Mucosa of gallbladder (tissue), 1 donor: ENCODE measurements at regions not wholly inside any gene's neighbourhood (a gene's known extent, or its start where the extent isn't known, plus 50 kb on each side); places are given as distances from the start of the nearest gene placed in this dataset.
"Not testable (repeated sequence)": the region's sequence is repeated elsewhere in the genome, so short reads cannot be mapped to it uniquely, and the experiment has no call there.

Source experiments
- DNase-seq: peaks from one replicate; pipeline ENCODE4 v3.0.0-alpha.2; 2020; ENCODE audit warnings: low spot score
- donor health status: DM: no; HTN: no; CAD: no.

DNA sequence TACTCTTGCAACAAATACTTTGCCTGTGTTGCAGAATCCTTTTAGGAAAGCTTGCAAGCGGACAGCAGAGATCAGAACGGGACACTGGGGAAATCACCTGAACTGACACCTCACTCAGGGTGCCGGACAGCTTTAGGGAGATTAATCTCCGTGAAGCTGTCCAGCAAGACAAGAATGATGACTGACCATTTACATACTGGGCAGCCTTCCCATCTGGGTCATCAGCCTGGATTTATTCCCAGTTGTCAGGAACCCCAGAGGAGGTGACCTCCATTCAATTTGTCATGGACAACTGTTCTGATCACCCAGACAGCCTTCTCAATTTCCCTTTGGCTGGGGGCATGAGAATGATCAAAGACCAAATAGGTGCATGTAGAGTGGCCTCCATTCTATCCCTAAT is 93.0 kb upstream of the EGFL6 start:
- DNase-seq, result no peak

DNA sequence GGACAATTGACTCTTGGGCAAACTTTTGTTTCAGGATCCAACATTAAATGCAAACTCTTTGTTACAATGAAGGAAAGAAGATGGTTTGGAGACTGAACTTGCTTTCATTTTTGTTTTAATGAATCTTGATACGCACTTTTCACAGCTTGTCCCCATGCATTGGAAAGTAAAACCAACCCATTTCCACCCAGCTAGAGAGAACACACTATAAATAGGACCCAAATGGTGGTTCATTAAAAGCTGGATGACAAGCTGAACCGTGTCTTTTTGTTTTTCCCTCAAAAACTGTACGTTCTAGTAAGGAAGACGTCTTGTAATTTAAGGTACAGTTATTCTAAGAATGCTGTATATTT is 95.3 kb upstream of the EGFL6 start:
- no peak for DNase-seq

DNA sequence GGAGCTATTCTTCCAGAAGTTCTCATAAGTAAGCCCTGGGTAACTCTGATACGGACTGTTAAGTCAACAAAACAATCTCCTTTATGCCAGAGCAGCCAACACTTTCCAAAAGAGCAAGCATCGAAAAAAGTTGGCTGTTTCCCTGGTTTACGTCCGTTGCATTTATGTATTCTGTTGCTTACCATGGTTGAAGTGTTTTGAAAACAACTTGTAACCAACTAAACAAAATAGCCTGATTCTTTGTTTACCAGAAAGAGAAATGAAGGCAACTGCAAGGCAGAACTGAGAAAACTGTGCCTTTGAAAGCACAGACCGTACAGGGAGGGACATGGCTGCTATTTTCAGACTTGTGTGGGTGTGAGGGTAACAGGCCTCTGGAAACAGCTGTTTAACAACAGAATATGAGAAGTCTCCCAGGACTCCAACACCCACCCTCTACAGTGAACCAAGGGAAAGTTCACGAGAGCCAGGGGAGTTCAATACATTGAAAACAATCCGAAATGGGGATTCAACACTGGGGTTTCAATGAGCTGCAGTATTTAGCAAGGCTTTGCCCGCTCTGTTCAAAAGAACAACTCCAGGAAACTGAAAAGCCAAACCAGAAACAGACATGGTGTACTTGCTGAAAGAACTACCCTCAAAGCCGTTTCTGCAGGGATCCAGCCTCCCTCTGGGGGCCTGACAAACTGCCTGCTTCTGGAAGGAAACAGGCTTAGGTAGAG is 95.8 kb upstream of the EGFL6 start:
- no peak for DNase-seq

DNA sequence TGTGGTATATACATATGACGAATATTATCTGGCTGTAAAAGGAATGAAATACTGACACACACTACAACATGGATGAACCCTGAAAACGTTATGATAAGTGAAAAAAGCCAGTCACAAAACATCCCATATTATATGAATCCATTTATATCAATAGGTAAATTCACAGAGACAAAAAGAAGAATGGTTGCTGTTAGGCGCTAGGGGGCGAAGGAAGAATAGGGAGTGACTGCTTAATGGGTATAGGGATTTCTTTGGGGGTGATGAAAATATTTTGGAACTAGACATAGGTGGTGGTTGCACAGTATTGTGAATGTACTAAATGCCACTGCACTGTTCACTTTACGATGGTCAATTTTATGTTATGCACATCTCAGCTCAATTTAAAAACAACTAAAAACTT is 96.4 kb upstream of the EGFL6 start:
- no peak for DNase-seq

DNA sequence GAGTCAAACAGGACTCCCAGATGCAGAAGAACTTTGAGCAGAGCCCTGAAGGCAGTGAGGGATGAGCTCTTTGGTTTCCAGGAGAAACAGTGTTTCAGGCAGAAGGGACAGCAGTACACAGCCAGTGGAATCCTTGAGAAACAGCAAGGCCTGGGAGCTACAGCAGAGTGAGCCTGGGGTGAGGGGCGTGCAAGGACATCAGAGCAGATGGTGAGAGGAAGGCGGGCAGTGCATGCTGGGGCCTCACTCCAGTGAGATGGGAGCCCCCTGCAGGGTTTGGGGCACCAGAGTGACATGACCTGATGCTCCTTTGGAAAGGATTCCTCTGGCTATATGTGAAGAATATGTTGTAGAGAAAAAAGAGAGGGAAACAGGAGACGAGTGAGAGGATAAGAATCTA is 98.1 kb upstream of the EGFL6 start:
- DNase-seq, result no peak

DNA sequence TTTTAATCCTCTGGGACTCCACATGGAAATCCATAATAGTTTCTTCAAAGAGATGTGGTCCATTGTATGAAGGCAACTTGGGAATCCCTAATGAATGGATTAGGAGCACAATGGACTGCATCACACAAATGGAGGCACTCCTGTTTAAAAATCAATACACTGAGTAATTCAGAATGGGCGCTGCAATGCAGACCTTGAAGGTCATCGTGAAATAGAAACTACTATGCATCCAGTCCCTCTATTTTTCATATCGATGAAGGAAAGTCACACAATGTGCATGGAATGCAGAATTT is 98.8 kb upstream of the EGFL6 start:
- DNase-seq, result no peak

DNA sequence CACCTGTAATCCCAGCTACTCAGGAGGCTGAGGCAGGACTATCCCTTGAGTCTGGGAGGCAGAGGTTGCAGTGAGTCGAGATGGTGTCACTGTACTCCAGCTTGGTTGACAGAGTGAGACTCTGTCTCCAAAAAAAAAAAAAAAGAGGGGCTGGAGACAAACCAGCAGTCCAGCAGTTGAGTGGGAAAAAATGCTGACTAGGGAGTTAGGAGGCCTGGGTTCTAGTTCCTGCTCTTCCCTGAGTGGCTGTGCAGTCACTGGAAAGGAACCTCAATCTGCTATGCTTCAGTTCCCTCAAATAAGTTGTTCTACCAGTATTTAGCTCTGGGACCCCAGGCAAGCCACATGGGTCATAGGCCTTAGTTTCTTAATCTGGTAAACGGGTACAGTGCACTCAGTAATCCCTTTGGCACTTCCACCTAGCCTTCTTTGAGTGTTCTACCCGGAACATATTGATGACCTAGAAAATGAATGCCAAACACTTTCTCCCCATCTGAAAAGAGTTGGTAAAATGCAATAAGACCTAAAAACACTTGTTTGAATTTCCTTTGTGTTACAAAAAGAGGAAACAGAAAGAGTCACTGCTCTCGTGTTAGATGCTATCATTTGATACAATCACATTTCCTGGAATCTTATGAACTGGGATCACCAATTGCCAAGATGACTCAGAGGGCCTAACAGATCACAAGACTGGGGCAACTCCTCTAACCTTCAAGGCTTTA is 99.3 kb upstream of the EGFL6 start:
- DNase-seq, result no peak

DNA sequence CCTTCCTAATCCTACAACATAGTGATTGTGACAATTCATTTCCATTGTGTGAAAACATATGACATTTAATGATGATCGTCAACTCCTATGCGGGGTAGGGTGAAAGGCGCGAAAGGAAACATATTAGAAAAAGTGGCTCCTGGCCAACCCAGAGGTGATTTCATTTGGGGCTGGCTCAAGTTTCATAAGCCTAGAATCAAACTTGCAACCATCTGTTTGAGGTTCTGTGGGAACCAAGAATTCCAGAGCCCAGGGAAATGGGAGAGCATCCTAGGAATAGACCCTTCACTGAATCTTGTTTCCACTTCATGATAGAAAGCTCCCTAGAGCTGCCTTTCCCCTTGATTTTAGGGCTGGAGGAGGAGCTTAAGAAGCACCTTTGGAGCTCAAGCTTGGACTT is 101.3 kb upstream of the EGFL6 start:
- DNase-seq, result no peak

DNA sequence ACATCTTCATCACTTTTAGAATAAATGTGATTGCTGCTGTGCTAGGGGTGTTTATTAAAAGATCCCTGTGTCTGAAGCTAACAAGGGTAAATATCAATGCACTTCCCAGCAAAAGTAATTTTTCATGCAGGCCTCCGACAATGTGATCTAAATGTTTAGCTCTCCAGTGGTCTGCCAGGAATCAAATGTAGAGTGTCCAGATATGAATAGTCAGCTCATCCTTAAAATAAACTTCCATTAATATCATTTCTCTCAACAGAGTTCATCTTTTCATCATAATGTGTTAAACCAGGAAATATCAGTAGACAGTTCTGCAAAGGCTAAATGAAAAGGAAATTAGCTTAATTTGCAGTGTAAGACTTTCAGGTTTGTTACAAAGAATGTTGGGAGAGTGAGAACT is 102.2 kb upstream of the EGFL6 start:
- DNase-seq, result no peak

DNA sequence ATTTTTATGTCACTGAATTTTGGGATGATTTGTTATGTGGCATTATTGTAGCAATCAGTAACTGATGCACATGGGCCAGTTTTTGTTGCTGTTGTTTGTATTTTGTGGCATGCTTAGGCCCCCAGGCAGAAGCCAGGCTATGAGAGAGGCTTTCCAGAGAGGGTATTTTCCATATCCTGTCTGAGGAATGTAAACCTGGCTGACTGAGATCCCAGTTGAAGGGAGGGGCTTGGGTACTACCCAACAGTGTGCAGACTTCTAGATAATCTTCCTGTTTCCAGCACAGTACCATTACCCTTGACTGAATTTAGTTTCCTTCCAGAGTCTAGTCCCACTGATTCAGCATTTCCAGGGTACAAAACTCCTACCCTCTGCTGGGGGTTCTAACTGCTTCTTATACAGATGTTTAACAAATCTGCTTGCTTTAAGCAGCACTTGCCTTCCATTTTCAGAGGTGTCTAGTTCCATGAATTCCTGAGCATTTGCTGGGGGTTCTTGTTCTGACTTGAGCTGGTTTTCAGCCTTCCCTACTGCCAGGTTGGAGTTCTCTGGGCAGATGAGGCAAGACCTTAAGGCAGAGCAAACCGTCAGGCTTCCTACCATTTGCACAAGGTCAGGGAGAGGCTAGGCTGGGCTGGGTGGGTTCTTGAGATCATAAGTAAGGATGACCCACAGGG is 104.7 kb upstream of the EGFL6 start:
- no peak for DNase-seq

DNA sequence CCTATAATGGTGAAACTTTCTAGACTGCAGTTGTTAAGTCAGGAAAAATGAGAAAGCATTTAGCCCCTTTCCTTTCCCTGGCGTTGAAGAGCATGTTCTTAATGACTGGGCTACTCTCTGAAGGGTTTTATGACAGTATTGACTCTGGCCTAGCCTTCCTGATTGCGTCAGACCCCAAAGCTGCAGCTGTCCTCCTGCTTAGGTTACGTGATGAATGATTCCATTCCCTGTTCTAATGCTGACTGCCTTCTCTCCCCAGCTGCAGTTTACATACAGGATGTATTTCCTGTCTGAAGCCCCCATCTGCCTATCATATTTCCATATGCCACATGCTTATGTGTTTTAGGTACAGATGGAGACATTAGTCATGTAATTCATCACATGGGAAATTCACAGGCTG is 105.8 kb upstream of the EGFL6 start:
- DNase-seq, result no peak

DNA sequence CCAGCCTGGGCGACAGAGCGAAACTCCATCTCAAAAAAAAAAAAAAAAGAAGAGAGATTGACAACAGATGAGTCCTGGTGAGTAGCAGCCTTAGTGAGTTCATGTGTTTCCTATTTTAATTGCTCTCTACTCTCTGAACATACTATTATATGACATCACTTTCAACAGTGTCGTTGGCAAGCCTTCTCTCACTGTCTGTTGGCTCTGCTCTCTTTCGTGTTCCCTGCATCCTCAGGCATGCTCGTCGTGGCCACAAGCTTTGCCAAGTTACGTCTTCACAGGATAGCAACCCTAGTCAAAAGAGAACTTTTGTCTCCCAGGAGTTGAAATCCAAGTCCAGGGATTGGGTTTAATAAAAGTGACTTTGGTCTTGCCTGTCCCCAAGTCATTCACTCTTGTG is 117.1 kb upstream of the EGFL6 start:
- no peak for DNase-seq

DNA sequence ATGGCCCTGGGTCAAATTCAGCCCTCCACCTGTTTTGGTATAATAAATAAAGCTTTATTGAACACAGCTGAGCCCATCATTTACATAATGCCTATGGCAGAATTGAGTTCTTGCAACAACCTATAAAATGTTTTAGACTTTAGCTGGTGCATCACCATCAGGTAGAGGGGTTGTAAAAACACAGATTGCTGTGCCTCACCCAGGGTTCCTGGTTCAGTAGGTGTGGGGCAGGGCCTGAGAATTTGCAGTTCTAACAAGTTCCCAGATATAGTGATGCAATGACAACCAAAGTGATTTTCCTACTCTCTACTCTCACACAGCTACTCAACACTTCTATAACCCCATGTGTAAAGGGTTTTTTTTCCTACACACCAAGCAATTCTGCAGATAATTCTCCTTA is 120.0 kb upstream of the EGFL6 start:
- no peak for DNase-seq

DNA sequence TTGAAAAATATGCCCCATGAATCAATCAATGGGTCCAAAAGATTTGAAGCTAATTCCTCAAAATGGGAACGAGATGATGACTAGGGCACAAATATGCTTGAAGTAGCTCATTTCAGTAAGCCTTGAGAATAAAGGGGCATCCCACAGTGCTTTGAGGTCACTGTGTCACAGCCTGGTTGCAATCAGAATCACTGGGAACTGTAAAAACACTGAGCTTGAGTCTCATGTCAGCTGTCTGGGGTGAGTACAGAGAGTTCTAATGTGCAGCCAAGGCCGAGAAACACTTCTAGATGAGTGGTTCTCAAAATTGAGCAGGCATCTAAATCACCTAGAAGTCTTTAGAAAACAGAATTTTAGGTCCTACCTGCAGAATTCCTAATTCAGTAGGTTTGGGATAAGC is 120.5 kb upstream of the EGFL6 start:
- DNase-seq, result no peak

DNA sequence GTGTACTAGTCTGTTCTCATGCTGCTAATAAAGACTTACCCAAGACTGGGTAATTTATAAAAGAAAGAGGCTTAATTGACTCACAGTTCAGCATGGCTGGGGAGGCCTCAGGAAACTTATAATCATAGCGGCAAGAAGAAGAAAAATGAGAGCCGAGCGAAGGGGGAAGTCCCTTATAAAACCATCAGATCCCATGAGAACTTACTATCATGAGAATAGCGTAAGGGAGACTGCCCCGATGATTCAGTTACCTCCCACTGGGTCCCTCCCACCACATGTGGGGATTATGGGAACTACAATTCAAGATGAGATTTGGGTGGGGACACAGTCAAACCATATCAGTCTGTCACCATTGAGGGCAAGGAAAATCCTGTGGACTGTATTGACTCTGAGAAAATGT is 121.8 kb upstream of the ATXN3L start:
- DNase-seq, result not testable (repeated sequence)

DNA sequence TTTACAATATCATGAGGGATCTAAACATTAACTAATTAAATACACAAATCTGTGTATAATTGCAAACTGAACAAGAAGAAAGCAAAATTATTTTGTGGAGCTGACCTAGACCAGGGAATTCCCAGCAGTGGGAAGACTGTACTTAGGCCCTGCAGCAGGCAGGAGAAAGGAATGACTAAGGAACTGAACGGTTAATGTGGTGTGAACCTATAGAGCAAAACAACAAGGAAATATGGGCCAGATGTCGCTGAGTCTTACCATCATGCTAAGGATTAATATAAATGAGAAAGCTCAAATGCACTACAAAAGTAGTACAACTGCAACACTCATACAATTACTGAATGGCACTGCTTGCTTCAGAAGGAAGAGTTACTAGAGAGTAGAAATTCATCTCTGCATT is 120.3 kb upstream of the ATXN3L start:
- DNase-seq, result no peak

DNA sequence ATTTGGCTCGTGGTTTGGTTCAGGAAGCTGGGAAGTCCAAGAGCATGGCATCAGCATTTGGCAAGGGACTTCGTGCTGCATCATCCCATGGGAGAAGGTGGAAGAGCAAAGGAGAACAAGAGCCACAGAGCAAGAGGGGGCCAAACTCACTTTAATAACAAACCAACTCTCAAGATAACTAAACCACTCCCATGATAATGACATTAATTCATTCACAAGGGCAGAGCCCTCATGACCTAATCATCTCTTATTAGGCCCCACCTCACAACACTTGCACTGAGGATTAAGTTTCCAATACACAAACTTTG is 113.4 kb upstream of the ATXN3L start:
- DNase-seq, result no peak

DNA sequence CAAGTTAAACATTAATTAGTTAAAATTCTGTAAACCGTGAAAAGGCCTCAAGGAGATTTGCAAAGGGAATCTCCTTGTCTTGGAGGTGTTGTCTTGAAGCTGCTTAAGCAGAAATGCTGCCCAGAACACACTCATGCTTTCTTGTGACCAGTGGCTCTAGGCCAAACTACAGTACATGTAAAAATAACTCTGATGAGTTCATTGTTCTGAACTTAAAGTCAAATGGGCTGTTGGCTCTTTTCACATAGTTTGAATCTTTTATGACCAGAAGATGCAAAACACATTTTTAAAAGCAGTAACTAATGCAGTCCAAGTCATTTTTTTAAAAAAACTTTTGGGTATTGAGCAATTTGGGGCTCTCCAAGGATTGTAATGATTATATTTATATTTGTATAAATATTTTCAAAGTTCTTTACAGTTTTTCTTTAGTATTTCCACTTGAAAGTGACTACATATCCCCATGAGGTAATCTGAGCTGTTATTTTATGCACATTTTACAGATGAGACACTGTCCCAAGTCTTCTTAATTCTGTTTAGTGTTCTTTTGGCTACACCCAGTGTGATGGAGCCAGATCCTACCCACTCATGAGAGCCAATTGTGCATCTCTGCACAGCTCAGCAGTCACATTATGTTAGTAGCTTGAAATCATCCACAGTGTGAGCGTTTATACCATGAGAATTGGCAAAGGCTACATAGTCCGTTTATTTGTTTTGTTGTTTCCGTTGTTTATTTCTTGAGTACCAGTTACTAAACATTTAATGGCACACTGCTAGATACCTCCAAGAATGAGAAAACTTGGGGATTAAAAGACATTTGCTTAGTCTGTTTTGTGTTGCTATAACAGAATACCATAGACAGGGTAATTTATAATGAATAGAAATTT is 112.8 kb upstream of the ATXN3L start:
- DNase-seq, result peak; percentile 61

DNA sequence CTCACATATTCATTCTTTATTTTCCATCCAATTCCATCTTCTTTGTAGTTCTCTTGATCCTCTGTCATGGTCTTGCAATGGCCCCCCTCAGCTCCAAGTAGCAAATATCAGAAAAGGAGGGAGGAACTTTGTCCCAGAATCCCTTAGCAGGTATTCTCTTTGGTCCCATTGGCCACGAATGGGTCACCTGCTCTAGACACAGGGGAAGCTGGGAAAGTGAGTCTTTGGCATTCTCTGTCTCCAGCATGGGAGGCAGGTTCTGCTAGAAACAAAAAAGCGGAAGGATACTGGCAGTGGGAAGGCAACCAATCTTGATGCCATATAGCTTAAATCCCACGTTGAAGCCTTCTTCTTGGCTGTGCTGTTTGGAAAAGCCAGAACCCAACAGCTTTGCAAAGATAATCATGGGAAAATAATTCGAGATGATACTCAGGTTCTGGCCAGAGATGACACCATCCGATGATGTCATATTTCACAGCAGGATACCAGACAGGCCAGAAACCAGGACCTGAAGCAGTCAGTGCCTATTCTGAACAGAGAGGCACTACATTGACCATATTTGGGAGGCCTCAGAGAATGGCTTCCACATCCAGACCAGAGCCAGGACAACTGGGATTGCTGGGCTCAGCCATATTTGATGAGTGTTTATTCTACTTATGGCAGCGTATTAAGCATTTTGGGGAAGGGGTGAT is 110.4 kb upstream of the ATXN3L start:
- no peak for DNase-seq

DNA sequence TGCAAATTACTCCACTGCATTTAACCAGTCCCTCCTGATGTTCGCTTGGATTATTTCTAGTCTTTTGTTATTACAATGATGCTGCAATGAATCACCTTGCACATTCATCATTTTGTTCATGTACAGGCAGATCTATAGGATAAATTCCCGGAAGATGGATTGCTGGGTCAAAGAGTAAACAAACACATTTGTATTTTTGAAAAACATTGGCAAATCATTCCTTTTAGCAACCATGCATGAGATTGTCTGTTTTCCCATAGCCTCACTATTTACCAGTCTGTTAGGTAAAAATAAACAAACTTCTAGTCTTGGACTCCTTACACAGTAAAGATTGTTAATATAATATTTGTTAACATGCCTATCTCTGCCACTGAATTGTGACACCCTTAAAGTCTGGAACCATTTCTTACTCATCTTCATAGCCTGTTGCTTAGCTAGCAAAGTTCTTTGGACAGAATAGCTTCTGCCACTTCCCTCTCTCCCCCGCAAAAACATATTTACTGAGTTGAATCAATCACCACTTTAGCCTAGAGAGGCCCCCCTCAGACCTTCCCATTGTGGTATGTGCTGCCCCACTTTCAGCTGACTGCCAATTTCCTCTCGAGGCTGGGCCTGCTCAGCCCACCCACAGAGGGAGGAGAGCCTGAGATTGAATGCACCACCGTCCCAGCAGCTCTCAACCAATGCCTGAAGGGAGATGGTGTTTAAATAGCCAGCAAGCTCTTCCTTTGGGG is 108.4 kb upstream of the ATXN3L start:
- DNase-seq, result no peak

DNA sequence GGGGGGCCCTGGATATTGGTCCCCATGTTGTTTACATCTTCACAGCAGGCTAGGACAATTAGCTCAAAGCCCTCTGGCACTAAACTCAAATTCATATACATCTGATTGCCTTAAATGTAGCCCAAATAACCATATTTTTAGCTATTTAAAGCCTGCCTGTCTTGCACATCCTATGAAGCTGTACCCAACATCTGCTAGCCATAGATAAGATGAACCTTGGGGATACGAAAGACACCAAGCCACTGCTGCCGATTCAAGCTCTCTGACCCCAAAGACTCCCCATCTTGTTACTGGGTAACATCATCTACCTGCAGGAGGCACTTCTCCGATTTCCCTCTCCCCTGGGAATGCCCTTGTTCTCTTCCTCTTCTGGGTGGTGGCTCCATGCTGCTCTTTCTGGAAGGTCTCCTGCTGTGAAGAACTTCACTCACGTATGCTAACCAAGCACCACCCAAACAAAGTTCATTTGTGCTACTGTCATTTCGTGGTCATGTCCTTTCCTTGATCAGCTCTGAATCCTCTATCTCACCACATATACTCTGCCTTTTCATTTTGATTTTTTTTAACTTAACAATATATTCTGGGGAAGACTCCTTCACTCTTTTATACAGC is 107.7 kb upstream of the ATXN3L start:
- no peak for DNase-seq
